ENCODE measurements at regions not wholly inside any gene's neighbourhood (a gene's known extent, or its start where the extent isn't known, plus 50 kb on each side); places are given as distances from the start of the nearest gene placed in this dataset.

GRCh38 chr5:8058616-8059190 lies 189.8 kb downstream of the MTRR start:
- TF ChIP-seq CTCF (IDR thresholded peaks at IDR 0.05; ENCODE audit: low read depth, low read length) (no peak), EZH2phosphoT487 (IDR thresholded peaks at IDR 0.05; ENCODE audit: low read depth) (no peak)
